Mesenchymal stem cell (in vitro differentiated cells and primary cell): ENCODE measurements at regions not wholly inside any gene's neighbourhood (a gene's known extent, or its start where the extent isn't known, plus 50 kb on each side); places are given as distances from the start of the nearest gene placed in this dataset.

Source experiments
- DNase-seq: peaks from one replicate; pipeline ENCODE4 v3.0.0-alpha.2; 2013
- H2AFZ ChIP-seq: one replicate; pipeline ENCODE4 v1.6.1; 2013; ENCODE audit warnings: low read depth, mild to moderate bottlenecking, control low read depth, inconsistent platforms, low read length, moderate library complexity
- H2AK5ac ChIP-seq: 2 replicates; pipeline ENCODE4 v1.6.1; 2013; ENCODE audit warnings: low read length, moderate library complexity, mild to moderate bottlenecking, inconsistent platforms; ENCODE audit not compliant: severe bottlenecking
- H2BK120ac ChIP-seq: one replicate; pipeline ENCODE4 v1.6.1; 2013; ENCODE audit warnings: low read depth, mild to moderate bottlenecking, inconsistent platforms, low read length, moderate library complexity
- H2BK12ac ChIP-seq, 2 experiments: one replicate each; pipeline ENCODE4 v1.6.1; 2013; ENCODE audit warnings: inconsistent platforms in 2 of 2, low read length in 2 of 2, mild to moderate bottlenecking in 2 of 2, moderate library complexity in 2 of 2, control low read depth in 1 of 2
- H2BK15ac ChIP-seq: one replicate; pipeline ENCODE4 v1.6.1; 2013; ENCODE audit warnings: mild to moderate bottlenecking, low read depth, inconsistent platforms; ENCODE audit not compliant: poor library complexity, severe bottlenecking
- H2BK5ac ChIP-seq: 2 replicates; pipeline ENCODE4 v1.6.1; 2013; ENCODE audit warnings: low read depth, mild to moderate bottlenecking, low read length, control low read depth, inconsistent platforms; ENCODE audit not compliant: poor library complexity, severe bottlenecking
- H3K14ac ChIP-seq, 2 experiments: one replicate each; pipeline ENCODE4 v1.6.1; 2013; ENCODE audit warnings: inconsistent platforms in 2 of 2, low read length in 2 of 2, control low read depth in 1 of 2, mild to moderate bottlenecking in 1 of 2, moderate library complexity in 1 of 2
- H3K18ac ChIP-seq, 2 experiments: one replicate each; pipeline ENCODE4 v1.6.1; 2013; ENCODE audit warnings: inconsistent platforms in 2 of 2, low read length in 2 of 2, control low read depth in 1 of 2, low read depth in 1 of 2, mild to moderate bottlenecking in 1 of 2
- H3K23ac ChIP-seq, 2 experiments: one replicate each; pipeline ENCODE4 v1.6.1; 2013; ENCODE audit warnings: inconsistent platforms in 2 of 2, low read length in 2 of 2, mild to moderate bottlenecking in 2 of 2, moderate library complexity in 2 of 2, control low read depth in 1 of 2
- H3K27ac ChIP-seq: 2 replicates; pipeline ENCODE4 v1.5.1; 2013; ENCODE audit warnings: mild to moderate bottlenecking, moderate library complexity, low read length, control low read depth, inconsistent platforms; ENCODE audit not compliant: poor library complexity, severe bottlenecking
- H3K27me3 ChIP-seq, 2 experiments: 2 replicates each; pipeline versions ENCODE4 v1.6.1 to v1.7.0; 2013; ENCODE audit warnings: low read length in 2 of 2, mild to moderate bottlenecking in 2 of 2, moderate library complexity in 2 of 2, control low read depth in 1 of 2, inconsistent platforms in 1 of 2; ENCODE audit not compliant: control insufficient read depth in 1 of 2, insufficient read depth in 1 of 2
- H3K36me3 ChIP-seq, 2 experiments: 2 replicates each; pipeline versions ENCODE4 v1.6.1 to v1.7.0; 2013; ENCODE audit warnings: low read length in 2 of 2, control low read depth in 1 of 2, inconsistent platforms in 1 of 2, low read depth in 1 of 2, mild to moderate bottlenecking in 1 of 2; ENCODE audit not compliant: insufficient read depth in 2 of 2, control insufficient read depth in 1 of 2
- H3K4ac ChIP-seq, 2 experiments: one replicate each; pipeline ENCODE4 v1.6.1; 2013; ENCODE audit warnings: inconsistent platforms in 2 of 2, low read length in 2 of 2, mild to moderate bottlenecking in 2 of 2, moderate library complexity in 2 of 2, control low read depth in 1 of 2, low read depth in 1 of 2
- H3K4me1 ChIP-seq: 2 replicates; pipeline ENCODE4 v1.6.1; 2013; ENCODE audit warnings: low read depth, low read length, control low read depth; ENCODE audit not compliant: control insufficient read depth, insufficient read depth
- H3K4me2 ChIP-seq: 2 replicates; pipeline ENCODE4 v1.6.1; 2013; ENCODE audit warnings: low read length, mild to moderate bottlenecking, inconsistent platforms; ENCODE audit not compliant: poor library complexity, severe bottlenecking
- H3K4me3 ChIP-seq, 2 experiments: 2 replicates each; pipeline versions ENCODE4 v1.5.1 to v1.7.0; 2013; ENCODE audit warnings: low read length in 2 of 2, mild to moderate bottlenecking in 2 of 2, control low read depth in 1 of 2, low read depth in 1 of 2; ENCODE audit not compliant: insufficient read depth in 1 of 2
- H3K79me1 ChIP-seq: replicated peaks from 2 replicates; pipeline ENCODE4 v1.6.1; 2013; ENCODE audit warnings: mild to moderate bottlenecking, control low read depth, low read length, inconsistent platforms; ENCODE audit not compliant: poor library complexity, severe bottlenecking
- H3K9ac ChIP-seq: 2 replicates; pipeline ENCODE4 v1.7.0; 2013; ENCODE audit warnings: mild to moderate bottlenecking, low read length, moderate library complexity
- H3K9me3 ChIP-seq: 2 replicates; pipeline ENCODE4 v1.7.0; 2013; ENCODE audit warnings: mild to moderate bottlenecking, low read length; ENCODE audit not compliant: control insufficient read depth
- H4K8ac ChIP-seq: one replicate; pipeline ENCODE4 v1.6.1; 2013; ENCODE audit warnings: inconsistent platforms, mild to moderate bottlenecking, low read length, moderate library complexity
- H4K91ac ChIP-seq: one replicate; pipeline ENCODE4 v1.6.1; 2013; ENCODE audit warnings: mild to moderate bottlenecking, low read length, inconsistent platforms
- WGBS: methylation state at CpG from one replicate; pipeline ENCODE4 v1.1.7; 2013; ENCODE audit warnings: mixed read lengths; 5-methylcytosine and 5-hydroxymethylcytosine counted together

GRCh38 chr2:164412831-164413230 is 208.5 kb downstream of the GRB14 start:
- Histone ChIP-seq H3K23ac (no peak overlapping the region), H2AK5ac (no peak overlapping the region), H2BK120ac (no peak overlapping the region), H3K14ac (no peak overlapping the region), H3K4me1 (no peaks in the 10 kb centered on the region), H2AFZ (no peak overlapping the region), H3K36me3 (no peaks in the 10 kb centered on the region), H2BK5ac (no peak overlapping the region), H3K18ac (no peak overlapping the region), H3K27ac (no peak overlapping the region), H3K9me3 (no peaks in the 10 kb centered on the region), H2BK12ac (no peak overlapping the region), H3K4ac (no peak overlapping the region), H4K91ac (no peak overlapping the region), H3K4me3 (no peak overlapping the region), H3K9ac (no peak overlapping the region), H3K4me2 (no peak overlapping the region), H4K8ac (no peak overlapping the region), H2BK15ac (no peak overlapping the region), H3K27me3 (no peaks in the 10 kb centered on the region), H3K79me1 (no peaks in the 10 kb centered on the region)
- WGBS, result no CpG with 5 or more reads among the region's 2 CpGs
- no peak for DNase-seq

- no peaks in the 10 kb centered on the region for H3K79me1 ChIP-seq
- 91% methylated on average over 4 of the region's 6 CpGs for WGBS
- peak overlapping the region in 1 of 2 experiments; percentile 3 for H2BK12ac ChIP-seq
- no peak overlapping the region for H2BK120ac ChIP-seq
- H3K23ac ChIP-seq, result no peak overlapping the region
- H3K27ac ChIP-seq, result peak overlapping the region; percentile 90
- peaks cover 2% of the 10 kb centered on the region for H3K4me1 ChIP-seq
- H3K4ac ChIP-seq, result no peak overlapping the region
- no peak overlapping the region for H2BK5ac ChIP-seq
- H3K36me3 ChIP-seq, result no peaks in the 10 kb centered on the region
- H3K27me3 ChIP-seq, result no peaks in the 10 kb centered on the region
- no peak overlapping the region for H2BK15ac ChIP-seq
- no peak overlapping the region for H2AFZ ChIP-seq
- no peak overlapping the region for H3K9ac ChIP-seq
- H3K18ac ChIP-seq, result no peak overlapping the region
- DNase-seq, result no peak
- no peak overlapping the region for H3K14ac ChIP-seq
- H2AK5ac ChIP-seq, result peak overlapping the region; percentile 93
- H3K9me3 ChIP-seq, result no peaks in the 10 kb centered on the region
- no peak overlapping the region for H4K91ac ChIP-seq
- no peak overlapping the region for H4K8ac ChIP-seq
- H3K4me3 ChIP-seq, result no peak overlapping the region
- no peak overlapping the region for H3K4me2 ChIP-seq
These were observed 231.9 kb downstream of the GRB14 start for GRCh38 chr2:164389411-164389810.

- peak; percentile 57 for DNase-seq
- WGBS, result 21% methylated on average over 2 of the region's 2 CpGs
- H3K23ac ChIP-seq, result no peak overlapping the region
These were observed 232.8 kb downstream of the GRB14 start for GRCh38 chr2:164388511-164388910.

GRCh38 chr2:164386231-164386630 is 235.1 kb downstream of the GRB14 start:
- Histone ChIP-seq H2BK120ac (no peak overlapping the region), H4K91ac (no peak overlapping the region), H3K14ac (no peak overlapping the region), H3K36me3 (no peaks in the 10 kb centered on the region), H3K9ac (no peak overlapping the region), H3K9me3 (no peaks in the 10 kb centered on the region), H3K23ac (no peak overlapping the region), H3K4me2 (no peak overlapping the region), H2BK12ac (no peak overlapping the region), H2BK15ac (no peak overlapping the region), H3K79me1 (no peaks in the 10 kb centered on the region), H2BK5ac (no peak overlapping the region), H4K8ac (no peak overlapping the region), H3K4me3 (no peak overlapping the region), H2AFZ (no peak overlapping the region), H3K4me1 (peaks cover 2% of the 10 kb centered on the region), H3K27me3 (no peaks in the 10 kb centered on the region), H3K18ac (no peak overlapping the region), H2AK5ac (peak overlapping the region; percentile 21), H3K4ac (no peak overlapping the region), H3K27ac (no peak overlapping the region)
- WGBS, result 99% methylated on average over 4 of the region's 5 CpGs
- DNase-seq, result no peak

More at GRCh38 chr2:164388511-164388910, 232.8 kb downstream of the GRB14 start:
- Histone ChIP-seq H3K14ac (no peak overlapping the region), H3K18ac (no peak overlapping the region), H4K8ac (no peak overlapping the region), H3K9me3 (no peaks in the 10 kb centered on the region), H3K9ac (no peak overlapping the region), H3K36me3 (no peaks in the 10 kb centered on the region), H2BK15ac (no peak overlapping the region), H2BK12ac (no peak overlapping the region), H3K79me1 (no peaks in the 10 kb centered on the region), H2AFZ (no peak overlapping the region), H4K91ac (no peak overlapping the region), H3K27me3 (no peaks in the 10 kb centered on the region), H3K4me1 (peaks cover 2% of the 10 kb centered on the region), H3K4me3 (no peak overlapping the region), H2BK120ac (no peak overlapping the region), H3K27ac (peak overlapping the region; percentile 90), H3K4ac (no peak overlapping the region), H2BK5ac (no peak overlapping the region), H3K4me2 (peak overlapping the region; percentile 5), H2AK5ac (no peak overlapping the region)
